ENCODE measurements at regions not wholly inside any gene's neighbourhood (a gene's known extent, or its start where the extent isn't known, plus 50 kb on each side); places are given as distances from the start of the nearest gene placed in this dataset.
"Not testable (repeated sequence)": the region's sequence is repeated elsewhere in the genome, so short reads cannot be mapped to it uniquely, and the experiment has no call there.

GRCh38 chr6:10343320-10343719 is 71.6 kb downstream of the TFAP2A start:
- DNase-seq (ENCODE audit: low read depth in 3 of 3): no peak

DNA sequence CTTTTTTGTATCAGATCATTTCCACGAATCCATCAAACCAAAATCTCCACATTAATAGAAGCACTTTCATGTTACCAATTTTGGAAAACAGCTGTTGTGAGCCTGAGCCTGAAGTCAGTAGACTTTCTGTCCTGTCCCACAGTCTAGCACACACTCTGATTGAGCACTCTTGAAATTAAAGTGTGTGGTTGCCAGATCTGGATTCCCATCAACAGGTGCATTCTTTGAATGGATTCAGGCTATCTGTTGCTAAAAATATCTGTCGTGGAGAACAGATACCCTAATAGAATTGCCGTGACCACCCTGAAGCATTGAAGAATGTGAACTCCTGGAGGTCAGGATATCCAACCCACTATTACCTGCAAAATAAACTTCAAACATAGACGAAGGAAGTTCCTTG is 73.3 kb downstream of the TFAP2A start:
- DNase-seq (ENCODE audit: low read depth in 3 of 3): no peak

DNA sequence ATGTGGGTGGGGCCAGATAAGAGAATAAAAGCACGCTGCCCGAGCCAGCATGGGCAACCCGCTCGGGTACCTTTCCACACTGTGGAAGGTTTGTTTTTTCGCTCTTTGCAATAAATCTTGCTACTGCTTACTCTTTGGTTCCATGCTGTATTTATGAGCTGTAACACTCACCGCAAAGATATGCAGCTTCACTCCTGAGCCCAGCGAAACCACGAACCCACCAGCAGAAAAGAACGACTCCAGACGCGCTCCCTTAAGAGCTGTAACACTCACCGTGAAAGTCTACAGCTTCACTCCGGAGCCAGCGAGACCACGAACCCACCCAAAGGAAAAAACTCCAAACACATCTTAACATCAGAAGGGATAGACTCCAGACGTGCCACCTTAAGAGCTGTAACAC is 76.7 kb downstream of the TFAP2A start:
- no peak for DNase-seq (ENCODE audit: low read depth in 3 of 3)

- DNase-seq (ENCODE audit: low read depth in 3 of 3): not testable (repeated sequence)
These were observed 77.5 kb downstream of the TFAP2A start for GRCh38 chr6:10337376-10337775.

- no peak for DNase-seq (ENCODE audit: low read depth in 3 of 3)
These were observed 82.8 kb downstream of the TFAP2A start for GRCh38 chr6:10332111-10332510.

GRCh38 chr6:10331334-10331968 is 83.4 kb downstream of the TFAP2A start:
- no peak for DNase-seq (ENCODE audit: low read depth in 3 of 3)

- DNase-seq (ENCODE audit: low read depth in 3 of 3): no peak
These were observed 84.4 kb downstream of the TFAP2A start for GRCh38 chr6:10330515-10330914.

DNA sequence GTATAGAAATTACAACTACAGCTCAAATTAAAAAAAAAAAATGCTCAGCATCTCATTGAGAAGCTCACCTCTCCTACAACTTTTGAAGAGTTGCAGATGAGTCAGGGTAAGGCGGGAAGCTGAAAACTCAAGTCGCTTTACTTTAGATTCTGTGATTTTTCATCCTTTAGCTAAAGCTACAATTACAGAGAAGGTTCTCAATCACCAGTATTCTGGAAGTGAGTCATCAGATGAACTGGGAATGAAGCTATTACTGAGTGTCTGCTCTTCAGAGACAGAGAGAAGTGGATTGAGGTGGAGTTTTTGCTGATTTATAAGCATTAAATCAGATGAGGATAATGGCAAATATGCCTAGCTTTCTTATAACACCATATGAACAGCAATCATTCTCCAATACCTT is 91.9 kb downstream of the TFAP2A start:
- no peak for DNase-seq (ENCODE audit: low read depth in 3 of 3)

- no peak for DNase-seq (ENCODE audit: low read depth in 3 of 3)
These were observed 94.6 kb downstream of the TFAP2A start for GRCh38 chr6:10320291-10320690.

GRCh38 chr6:10316373-10316721 is 98.5 kb downstream of the TFAP2A start:
- no peak for DNase-seq (ENCODE audit: low read depth in 3 of 3)

DNA sequence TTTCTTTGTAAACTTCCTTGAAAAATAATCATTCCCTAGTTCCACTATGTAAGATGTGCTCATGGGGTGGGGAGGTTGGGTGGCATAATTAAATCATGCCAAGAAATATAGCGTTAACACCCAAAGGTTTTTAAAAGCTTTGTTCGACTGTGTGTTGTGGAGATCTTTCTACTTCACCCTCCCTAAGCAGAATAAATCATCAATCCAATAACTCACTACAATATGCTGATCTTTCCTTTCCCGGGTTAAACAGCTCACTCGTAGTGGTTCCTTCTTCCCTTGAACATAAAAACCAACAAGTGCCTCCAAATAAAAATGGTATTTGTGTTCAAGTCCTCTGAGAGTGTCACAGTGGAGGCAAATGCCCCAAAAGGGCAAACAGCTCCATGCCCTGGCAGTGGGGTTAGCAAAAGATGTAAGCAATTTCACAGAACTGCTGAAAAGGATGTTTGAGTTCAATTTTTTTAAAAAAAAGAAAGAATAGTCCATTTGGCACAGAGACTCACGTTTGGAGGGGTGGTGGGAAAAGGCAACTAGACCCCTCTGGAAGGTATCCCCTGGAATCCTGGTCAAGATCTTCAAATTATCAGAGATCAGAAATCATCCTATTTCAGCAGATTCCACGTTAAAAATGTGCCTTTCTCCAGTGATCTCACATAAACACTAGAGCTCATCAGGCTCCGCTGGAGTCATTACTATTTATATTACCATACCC is 99.1 kb downstream of the TFAP2A start:
- DNase-seq (ENCODE audit: low read depth in 3 of 3): no peak

DNA sequence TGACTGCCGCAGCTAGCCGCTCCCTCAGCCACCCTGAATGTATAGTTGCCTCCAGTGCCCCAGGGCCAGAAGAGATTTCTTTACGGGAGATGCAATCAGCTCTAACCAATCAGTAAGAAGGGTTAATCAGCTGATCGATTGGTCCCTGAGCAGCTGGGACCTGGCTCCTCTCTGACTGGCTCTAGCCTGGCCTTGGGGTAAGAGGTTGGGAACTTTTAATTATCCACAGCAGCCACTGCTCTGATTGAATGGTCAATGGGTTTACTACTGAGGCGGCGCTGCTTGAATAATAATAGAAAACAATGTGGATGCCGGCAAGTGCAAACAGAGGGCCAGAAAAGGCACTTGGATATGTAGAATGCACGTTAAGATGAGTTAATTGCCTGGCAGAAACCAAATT is 99.8 kb downstream of the TFAP2A start:
- DNase-seq (ENCODE audit: low read depth in 3 of 3): no peak

GRCh38 chr6:10314163-10314955 is 100.5 kb downstream of the TFAP2A start:
- DNase-seq (ENCODE audit: low read depth in 3 of 3): no peak

- no peak for DNase-seq (ENCODE audit: low read depth in 3 of 3)
These were observed 101.1 kb downstream of the TFAP2A start for GRCh38 chr6:10313799-10314162.

DNA sequence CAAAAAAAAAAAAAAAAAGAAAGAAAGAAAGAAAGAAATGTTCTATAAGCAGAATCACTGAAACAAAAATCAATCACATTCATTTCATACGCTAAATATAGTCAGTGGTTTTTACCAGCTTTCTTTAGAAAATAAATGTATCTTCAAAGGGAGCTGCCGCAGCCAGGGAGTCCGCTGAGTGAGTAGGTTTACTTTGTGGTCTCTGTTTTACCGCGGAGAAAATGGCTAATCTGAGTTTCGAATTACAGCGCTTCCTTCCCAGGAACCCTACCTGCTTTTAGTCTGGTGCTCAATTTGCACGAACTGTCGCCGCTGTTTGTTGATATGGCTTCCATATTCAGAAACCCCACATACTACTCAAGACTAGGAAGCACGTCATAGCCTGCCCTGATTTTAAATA is 102.4 kb downstream of the TFAP2A start:
- no peak for DNase-seq (ENCODE audit: low read depth in 3 of 3)

- DNase-seq (ENCODE audit: low read depth in 3 of 3): not testable (repeated sequence)
These were observed 103.1 kb downstream of the TFAP2A start for GRCh38 chr6:10311546-10312405.

DNA sequence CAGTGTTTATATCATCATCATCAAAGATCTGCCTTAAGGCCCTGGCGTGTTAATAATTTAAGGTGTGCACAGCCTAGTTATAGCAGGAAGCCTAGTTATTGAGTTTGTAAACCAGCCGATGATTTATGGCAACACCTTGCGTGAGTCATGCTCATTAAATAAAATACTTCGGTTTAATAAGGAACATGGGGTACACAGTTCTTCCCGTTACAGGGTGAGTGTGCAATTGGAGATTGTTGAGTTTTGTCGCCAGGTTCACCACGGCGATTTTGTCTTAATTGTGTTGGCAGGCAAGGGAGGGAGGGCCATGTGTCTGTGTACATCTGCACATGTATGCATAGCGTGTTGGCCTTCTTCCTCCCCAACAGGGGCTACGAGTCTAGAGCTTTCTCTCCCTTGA is 104.0 kb downstream of the TFAP2A start:
- no peak for DNase-seq (ENCODE audit: low read depth in 3 of 3)

DNA sequence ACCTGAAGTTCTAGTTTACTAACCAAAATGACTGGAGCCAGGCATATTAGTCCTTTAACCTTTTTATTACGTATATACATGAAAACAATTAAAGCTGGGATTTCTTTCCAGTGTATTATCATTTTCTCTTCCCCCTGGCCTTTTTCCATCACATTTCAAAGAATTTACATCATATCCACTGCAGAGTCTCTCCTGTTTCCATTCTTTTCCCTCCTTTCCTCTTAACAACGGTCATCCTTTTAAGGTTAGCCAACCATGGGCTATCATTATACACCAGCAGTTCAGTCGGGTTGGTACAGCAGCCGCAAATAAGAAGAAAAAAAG is 104.6 kb downstream of the TFAP2A start:
- DNase-seq (ENCODE audit: low read depth in 3 of 3): no peak

DNA sequence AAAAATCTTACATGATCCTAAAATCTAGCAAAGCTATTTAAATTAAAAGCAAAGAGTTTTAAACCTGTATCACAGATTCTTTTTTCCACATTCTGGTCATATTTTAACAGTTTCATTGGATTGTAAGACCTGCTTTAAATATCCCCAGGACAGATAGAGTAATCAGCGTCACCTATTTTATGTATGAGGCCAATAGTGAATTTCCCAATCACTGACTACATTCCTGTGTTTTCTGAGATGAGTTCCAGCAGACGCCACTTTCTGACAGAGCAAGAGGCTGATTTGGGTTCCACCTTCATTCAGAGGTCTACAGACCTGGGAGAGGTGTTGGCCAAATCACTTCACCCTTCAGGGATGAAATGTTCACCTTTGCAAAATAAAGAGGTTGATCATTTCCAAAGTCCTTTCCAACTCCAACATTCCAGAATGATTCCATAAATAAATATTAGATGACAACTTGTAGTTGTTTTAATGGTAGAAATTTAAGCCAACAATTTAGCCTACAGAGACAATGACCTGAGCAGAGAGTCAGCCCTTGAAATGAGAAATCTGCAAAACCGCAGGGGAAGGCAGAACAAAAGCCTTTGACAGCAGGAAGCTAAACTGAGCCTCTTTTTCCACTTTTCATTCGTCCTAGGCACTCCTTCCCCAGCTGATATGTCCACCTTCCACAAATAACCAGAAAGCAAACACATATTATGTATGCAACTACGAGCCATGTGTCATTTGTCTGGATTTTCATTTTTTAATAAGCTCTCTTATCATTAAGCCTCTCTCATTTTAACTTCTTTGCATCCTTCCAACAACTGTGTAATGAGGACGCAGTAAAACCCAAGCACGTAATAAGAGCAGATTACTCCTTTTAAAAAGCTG is 105.2 kb downstream of the TFAP2A start:
- DNase-seq (ENCODE audit: low read depth in 3 of 3): no peak

- no peak for DNase-seq (ENCODE audit: low read depth in 3 of 3)
These were observed 107.4 kb downstream of the TFAP2A start for GRCh38 chr6:10307476-10307875.

- DNase-seq (ENCODE audit: low read depth in 3 of 3): no peak
These were observed 107.8 kb downstream of the TFAP2A start for GRCh38 chr6:10307028-10307427.
